Transverse colon (tissue), 3 donors: ENCODE measurements at regions not wholly inside any gene's neighbourhood (a gene's known extent, or its start where the extent isn't known, plus 50 kb on each side); places are given as distances from the start of the nearest gene placed in this dataset.

ENCODE experiments used
- CTCF ChIP-seq, 5 experiments: fragments of 200-600 bp in 3 of 5; fragments of 450-650 bp in 2 of 5; sonication (generic) in 3 of 5; IDR thresholded peaks; 1 replicate in 2 of 5; 2 replicates in 3 of 5; pipeline ENCODE4 v1.5.1; 2016 to 2017; ENCODE audit warnings: antibody characterized with exemption in 5 of 5, inconsistent platforms in 3 of 5, mild to moderate bottlenecking in 2 of 5, moderate library complexity in 1 of 5
- POLR2A ChIP-seq: fragments of 450-650 bp; IDR thresholded peaks from one replicate; pipeline ENCODE4 v1.6.1; 2016; ENCODE audit warnings: antibody characterized with exemption, mild to moderate bottlenecking, moderate library complexity

- TF ChIP-seq CTCF (IDR thresholded peaks at IDR 0.05) (no peak), POLR2A (no peak)
Measured at GRCh38 chr6:138580801-138581200, 81.5 kb upstream of the NHSL1 start.
